ENCODE measurements at regions not wholly inside any gene's neighbourhood (a gene's known extent, or its start where the extent isn't known, plus 50 kb on each side); places are given as distances from the start of the nearest gene placed in this dataset.
"Not testable (repeated sequence)": the region's sequence is repeated elsewhere in the genome, so short reads cannot be mapped to it uniquely, and the experiment has no call there.

DNA sequence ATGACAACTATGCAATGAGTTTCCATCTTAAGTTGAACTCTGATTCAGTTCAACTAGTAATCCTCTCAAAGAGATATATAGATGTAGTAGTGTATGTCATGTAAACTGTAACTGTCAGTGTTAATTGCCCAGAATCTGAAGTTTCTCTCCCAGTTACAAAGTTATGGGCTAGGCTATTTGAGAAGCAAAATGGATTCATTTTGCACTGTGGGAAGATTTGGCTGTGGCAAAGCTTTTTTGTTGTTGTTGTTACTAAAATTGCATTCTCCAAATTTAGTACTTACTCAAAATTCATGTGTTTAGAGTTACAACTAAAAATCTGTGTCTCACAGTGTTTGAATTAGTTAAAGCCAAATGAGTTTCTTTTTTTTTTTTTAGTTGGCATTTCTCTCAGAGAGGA lies 219.0 kb downstream of the KCNJ2 start:
- Histone ChIP-seq H3K9me3 (ENCODE audit: control insufficient read depth, insufficient read depth, low read length) (no peaks in the 10 kb centered on the region), H3K36me3 (ENCODE audit: insufficient read depth, low read length) (no peaks in the 10 kb centered on the region), H3K4me1 (ENCODE audit: insufficient read depth, low read length) (no peaks in the 10 kb centered on the region), H3K9ac (ENCODE audit: low read depth, low read length) (no peak overlapping the region)

DNA sequence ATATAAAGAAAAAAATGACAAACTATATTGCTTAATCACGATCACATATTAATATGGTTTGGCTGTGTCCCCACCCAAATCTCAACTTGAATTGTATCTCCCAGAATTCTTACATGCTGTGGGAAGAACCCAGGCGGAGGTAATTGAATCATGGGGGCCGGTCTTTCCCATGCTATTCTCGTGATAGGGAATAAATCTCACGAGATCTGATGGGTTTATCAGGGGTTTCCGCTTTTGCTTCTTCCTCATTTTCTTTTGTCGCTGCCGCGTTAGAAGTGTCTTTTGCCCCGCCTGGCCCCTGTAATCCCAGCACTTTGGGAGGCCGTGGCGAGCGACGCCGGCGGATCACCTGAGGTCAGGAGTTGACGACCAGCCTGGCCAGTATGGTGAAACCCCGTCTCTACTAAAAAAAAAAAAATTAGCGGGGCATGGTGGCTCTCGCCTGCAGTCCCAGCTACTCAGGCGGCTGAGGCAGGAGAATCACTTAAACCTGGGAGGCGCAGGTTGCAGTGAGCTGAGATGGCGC lies 220.0 kb downstream of the KCNJ2 start:
- not testable (repeated sequence) for H3K9me3 ChIP-seq (ENCODE audit: control insufficient read depth, insufficient read depth, low read length); H3K9ac ChIP-seq (ENCODE audit: low read depth, low read length); H3K36me3 ChIP-seq (ENCODE audit: insufficient read depth, low read length); H3K4me1 ChIP-seq (ENCODE audit: insufficient read depth, low read length)

DNA sequence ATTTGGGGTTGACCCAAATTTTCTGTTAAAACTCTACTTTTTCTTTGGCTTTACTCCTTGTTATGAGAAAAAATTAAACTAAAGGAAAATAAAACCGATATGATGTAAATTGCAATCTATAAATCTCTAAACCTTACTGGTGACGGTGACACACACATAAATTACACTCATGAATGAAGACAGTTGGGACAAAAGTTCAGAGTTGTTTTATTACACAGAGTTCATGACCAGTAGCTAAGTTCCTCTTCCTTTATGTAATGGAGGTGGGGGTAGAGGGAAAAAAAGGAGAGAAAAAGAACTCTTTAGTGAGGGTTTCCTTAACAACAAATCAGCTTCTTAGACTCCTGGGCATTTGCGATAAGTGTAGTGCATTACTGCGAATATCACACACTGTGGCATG lies 220.7 kb downstream of the KCNJ2 start:
- H3K9me3 ChIP-seq (ENCODE audit: control insufficient read depth, insufficient read depth, low read length) = no peaks in the 10 kb centered on the region
- H3K4me1 ChIP-seq (ENCODE audit: insufficient read depth, low read length) = no peaks in the 10 kb centered on the region
- H3K9ac ChIP-seq (ENCODE audit: low read depth, low read length) = no peak overlapping the region
- no peaks in the 10 kb centered on the region for H3K36me3 ChIP-seq (ENCODE audit: insufficient read depth, low read length)

DNA sequence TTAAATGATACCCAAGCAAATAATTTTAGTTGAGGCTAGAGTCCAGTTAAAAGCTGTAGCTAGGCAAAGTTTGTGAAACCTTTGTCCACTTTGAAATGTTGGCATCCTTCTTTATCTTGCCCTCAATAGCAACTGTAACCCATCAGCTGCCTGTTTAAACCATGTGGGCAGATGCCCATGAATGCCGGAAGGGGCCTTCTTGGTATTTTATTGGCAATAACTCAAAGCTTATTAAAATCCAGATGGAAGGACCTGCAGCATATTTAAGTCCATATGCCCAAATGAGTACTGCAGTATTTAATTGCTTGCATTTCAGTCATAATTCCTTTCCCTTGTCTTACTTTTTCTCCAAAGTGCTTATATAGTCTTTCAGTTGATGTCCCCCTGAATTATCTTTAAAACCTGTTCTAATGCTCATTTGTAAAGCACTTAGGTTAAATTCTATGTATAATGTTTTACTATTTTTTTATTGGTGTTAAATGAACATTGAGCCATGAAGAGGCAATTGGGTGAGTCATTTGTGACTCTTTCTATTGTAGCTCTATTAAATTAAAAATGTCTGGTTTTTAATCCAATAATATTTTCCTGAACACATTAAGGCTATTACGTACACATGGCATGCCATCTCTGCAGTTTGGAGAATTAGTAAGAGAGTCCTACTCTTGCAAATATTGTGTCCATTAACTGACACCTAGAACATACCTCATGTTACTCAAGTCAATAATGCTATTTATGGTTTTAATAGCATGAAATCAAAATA lies 225.3 kb downstream of the KCNJ2 start:
- no peak overlapping the region for H3K9ac ChIP-seq (ENCODE audit: low read depth, low read length)
- no peaks in the 10 kb centered on the region for H3K4me1 ChIP-seq (ENCODE audit: insufficient read depth, low read length)
- H3K36me3 ChIP-seq (ENCODE audit: insufficient read depth, low read length) = no peaks in the 10 kb centered on the region
- H3K9me3 ChIP-seq (ENCODE audit: control insufficient read depth, insufficient read depth, low read length) = peaks cover 2% of the 10 kb centered on the region; the same call in 1 of the 2 replicates

DNA sequence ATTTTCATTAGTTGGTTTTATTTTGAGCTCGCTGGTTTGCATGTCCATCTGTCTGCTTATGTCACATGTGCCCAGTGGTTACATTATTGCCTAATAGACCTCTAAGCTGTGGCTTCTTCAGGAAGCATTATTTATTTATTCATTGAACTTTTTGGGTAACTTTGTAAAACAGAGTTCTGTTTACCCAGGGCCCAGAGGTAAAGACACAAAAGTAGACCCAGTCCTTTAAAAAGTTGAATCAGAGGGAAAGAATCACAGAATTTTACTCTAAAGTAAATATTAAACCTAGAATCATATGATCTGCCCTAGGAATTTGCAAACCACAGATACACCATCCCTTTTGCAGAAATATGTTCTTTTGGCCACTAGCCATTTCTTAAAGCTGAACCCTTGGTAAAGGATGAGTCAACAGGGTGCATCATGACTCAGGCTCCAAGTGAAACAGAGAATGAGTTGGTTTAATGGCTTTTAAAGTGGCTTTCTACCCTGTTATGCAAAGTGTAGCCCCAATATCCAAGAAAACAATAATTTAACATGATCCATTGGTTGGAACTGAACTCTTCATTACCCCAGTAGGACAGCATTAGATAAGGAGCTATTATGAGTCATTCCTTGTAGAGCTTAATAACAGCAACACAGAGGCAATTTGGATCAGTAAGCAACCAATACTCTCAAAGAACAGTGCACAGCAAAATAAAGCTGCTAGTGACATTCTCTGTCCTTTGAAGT lies 236.3 kb downstream of the KCNJ2 start:
- Histone ChIP-seq H3K9ac (ENCODE audit: low read depth, low read length) (no peak overlapping the region), H3K4me1 (ENCODE audit: insufficient read depth, low read length) (peaks cover 5% of the 10 kb centered on the region), H3K9me3 (ENCODE audit: control insufficient read depth, insufficient read depth, low read length) (no peaks in the 10 kb centered on the region), H3K36me3 (ENCODE audit: insufficient read depth, low read length) (no peaks in the 10 kb centered on the region)

DNA sequence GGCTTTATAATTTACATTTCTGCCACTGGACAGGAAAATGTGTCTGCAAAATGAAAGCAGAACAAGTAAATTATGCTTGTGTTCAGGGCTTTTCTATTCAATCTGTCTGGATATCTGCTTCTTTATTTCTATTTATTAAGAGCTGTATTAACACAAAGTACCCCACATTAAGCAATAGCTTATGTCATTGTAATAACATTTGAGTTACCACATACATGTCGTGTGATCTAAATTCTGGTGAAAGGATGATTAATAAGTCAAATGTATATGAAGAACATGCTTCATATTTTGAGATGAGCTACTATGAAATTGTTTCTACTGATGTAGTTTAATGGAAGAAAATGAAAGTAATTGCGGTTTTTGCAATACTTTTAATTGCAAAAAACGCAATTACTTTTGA lies 238.2 kb downstream of the KCNJ2 start:
- no peak overlapping the region for H3K9ac ChIP-seq (ENCODE audit: low read depth, low read length)
- no peaks in the 10 kb centered on the region for H3K36me3 ChIP-seq (ENCODE audit: insufficient read depth, low read length)
- peaks cover 5% of the 10 kb centered on the region for H3K4me1 ChIP-seq (ENCODE audit: insufficient read depth, low read length)
- H3K9me3 ChIP-seq (ENCODE audit: control insufficient read depth, insufficient read depth, low read length) = no peaks in the 10 kb centered on the region

DNA sequence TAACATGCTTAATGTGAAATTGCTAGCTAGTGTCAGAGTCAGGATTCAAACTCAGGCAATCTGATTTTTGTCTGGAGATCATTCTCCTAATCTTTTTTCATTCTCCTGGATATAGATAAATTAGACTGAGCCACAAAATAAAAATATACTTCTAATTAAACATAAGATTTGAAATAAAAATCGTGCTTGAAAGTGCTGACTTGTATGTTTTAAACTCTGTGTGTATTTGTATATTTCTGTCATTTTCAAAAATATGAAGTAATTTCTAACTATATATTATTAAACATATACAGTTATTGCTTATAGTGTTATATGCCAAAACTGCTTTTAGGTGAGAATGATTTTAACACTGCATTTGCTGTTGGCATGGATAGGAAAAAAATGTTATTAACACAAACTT lies 239.4 kb downstream of the KCNJ2 start:
- no peak overlapping the region for H3K9ac ChIP-seq (ENCODE audit: low read depth, low read length)
- peaks cover 5% of the 10 kb centered on the region for H3K4me1 ChIP-seq (ENCODE audit: insufficient read depth, low read length)
- H3K36me3 ChIP-seq (ENCODE audit: insufficient read depth, low read length) = no peaks in the 10 kb centered on the region
- H3K9me3 ChIP-seq (ENCODE audit: control insufficient read depth, insufficient read depth, low read length) = no peaks in the 10 kb centered on the region

DNA sequence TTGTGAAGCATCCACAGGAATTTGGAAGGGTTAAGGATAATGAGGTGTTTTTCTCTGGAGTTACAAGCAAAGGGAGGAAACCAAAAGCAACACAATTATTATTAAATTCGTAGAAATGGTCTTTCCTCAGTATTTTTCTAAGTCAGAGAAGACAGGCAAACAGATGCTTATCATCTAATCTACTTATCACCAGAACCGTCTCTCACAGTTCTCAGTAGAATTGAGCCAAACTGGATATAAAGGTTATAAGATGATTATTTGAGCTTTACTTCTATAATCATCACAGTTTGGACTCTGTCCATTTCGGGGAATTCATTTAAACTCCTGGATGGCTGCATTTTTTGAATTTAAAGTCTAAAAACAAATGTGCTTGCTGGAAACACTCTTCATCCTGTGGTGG lies 245.0 kb downstream of the KCNJ2 start:
- Histone ChIP-seq H3K4me1 (ENCODE audit: insufficient read depth, low read length) (no peaks in the 10 kb centered on the region), H3K36me3 (ENCODE audit: insufficient read depth, low read length) (no peaks in the 10 kb centered on the region), H3K9ac (ENCODE audit: low read depth, low read length) (no peak overlapping the region), H3K9me3 (ENCODE audit: control insufficient read depth, insufficient read depth, low read length) (no peaks in the 10 kb centered on the region)

DNA sequence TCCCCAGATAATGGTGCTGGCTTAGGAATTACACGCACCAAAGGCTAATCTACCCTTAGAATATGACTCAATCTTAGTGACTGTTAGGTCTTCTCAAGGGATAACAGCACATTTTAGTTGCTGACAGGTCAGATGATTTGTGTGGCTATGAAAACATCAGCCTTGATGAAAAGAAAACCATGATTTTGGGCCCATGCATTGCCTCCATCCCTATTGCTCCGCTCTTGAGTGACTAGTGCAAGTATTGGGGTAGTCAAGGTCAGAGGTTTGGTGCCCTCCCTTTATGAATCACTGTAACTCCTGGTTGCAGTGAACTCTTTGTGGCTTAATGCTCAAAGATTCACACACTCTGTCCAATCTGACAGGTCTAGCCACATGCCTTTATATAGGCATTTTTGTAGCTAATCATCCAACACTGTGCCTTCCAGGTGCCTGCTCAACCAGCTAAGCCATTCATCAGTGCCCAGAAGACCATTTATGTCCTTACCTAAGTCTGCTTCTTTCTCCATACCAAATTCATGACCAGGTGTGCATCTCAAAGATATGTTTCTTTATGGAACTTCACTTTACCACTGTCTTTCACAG lies 251.6 kb downstream of the KCNJ2 start:
- Histone ChIP-seq H3K4me1 (ENCODE audit: insufficient read depth, low read length) (no peaks in the 10 kb centered on the region; the same call in 1 of the 2 replicates), H3K9me3 (ENCODE audit: control insufficient read depth, insufficient read depth, low read length) (no peaks in the 10 kb centered on the region), H3K36me3 (ENCODE audit: insufficient read depth, low read length) (no peaks in the 10 kb centered on the region), H3K9ac (ENCODE audit: low read depth, low read length) (no peak overlapping the region)

DNA sequence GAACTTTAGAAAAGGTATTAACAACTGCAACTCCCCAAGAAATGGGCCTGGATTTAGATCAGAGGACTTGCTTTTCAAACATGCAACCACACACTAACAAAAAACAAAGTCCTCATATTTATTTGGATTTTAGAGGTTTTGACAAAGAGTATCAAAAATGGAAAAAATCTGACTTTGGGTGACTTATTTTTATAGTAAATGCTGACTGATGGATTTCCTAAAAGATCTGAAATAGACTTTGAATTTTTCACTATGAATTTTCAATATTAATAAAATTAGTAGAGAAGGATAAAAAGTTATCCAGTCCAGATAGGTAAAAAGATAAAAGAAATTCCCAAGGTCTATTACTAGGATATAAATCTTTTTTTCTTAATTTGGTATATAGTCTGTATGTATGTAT lies 253.5 kb downstream of the KCNJ2 start:
- no peak overlapping the region for H3K9ac ChIP-seq (ENCODE audit: low read depth, low read length)
- H3K36me3 ChIP-seq (ENCODE audit: insufficient read depth, low read length) = no peaks in the 10 kb centered on the region
- H3K4me1 ChIP-seq (ENCODE audit: insufficient read depth, low read length) = peaks cover 10% of the 10 kb centered on the region; the same call in 1 of the 2 replicates
- H3K9me3 ChIP-seq (ENCODE audit: control insufficient read depth, insufficient read depth, low read length) = no peaks in the 10 kb centered on the region

DNA sequence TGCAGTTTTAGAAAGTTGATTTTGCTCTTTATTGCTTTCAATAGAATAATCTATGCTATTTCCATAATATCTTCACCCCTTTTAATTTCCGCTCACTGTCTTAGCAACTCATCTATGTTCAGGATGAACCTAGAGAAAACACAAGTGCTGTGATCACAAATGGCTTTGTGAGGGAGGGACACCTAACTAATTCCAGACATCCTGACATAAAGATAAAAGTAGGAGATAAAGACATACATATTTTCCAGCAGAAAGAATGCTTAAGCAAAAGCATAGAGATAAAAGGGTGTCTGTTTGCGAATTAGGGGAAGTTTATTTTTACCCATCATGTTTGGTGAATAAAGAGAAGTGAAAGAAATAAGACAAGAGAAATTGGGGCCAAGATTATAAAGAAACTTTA lies 254.2 kb downstream of the KCNJ2 start:
- no peak overlapping the region for H3K9ac ChIP-seq (ENCODE audit: low read depth, low read length)
- no peaks in the 10 kb centered on the region for H3K9me3 ChIP-seq (ENCODE audit: control insufficient read depth, insufficient read depth, low read length)
- H3K4me1 ChIP-seq (ENCODE audit: insufficient read depth, low read length) = peaks cover 10% of the 10 kb centered on the region; the same call in 1 of the 2 replicates
- H3K36me3 ChIP-seq (ENCODE audit: insufficient read depth, low read length) = no peaks in the 10 kb centered on the region

DNA sequence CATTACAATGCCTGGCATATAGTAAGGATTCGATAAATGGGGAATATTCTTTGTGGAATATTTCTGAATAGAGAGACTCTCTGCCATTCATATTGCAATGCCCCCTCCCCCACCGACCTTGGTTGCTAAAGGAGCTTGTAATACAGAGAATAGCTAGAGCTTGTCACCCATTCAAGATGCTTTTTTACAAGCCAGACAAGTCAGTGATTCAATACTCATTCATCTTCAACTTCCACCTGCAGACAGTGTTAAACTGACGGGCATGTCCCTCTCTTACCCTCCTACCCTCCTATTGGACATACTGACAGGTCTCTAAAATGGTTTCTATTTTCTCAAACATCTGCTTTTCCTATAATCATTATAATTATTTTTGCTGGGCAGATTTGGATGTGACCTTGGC lies 257.4 kb downstream of the KCNJ2 start:
- Histone ChIP-seq H3K9me3 (ENCODE audit: control insufficient read depth, insufficient read depth, low read length) (0 out of 2 replicates have a peak, but pooled peaks cover 2% of the 10 kb centered on the region), H3K36me3 (ENCODE audit: insufficient read depth, low read length) (no peaks in the 10 kb centered on the region), H3K4me1 (ENCODE audit: insufficient read depth, low read length) (peaks cover 10% of the 10 kb centered on the region; the same call in 1 of the 2 replicates), H3K9ac (ENCODE audit: low read depth, low read length) (no peak overlapping the region)

DNA sequence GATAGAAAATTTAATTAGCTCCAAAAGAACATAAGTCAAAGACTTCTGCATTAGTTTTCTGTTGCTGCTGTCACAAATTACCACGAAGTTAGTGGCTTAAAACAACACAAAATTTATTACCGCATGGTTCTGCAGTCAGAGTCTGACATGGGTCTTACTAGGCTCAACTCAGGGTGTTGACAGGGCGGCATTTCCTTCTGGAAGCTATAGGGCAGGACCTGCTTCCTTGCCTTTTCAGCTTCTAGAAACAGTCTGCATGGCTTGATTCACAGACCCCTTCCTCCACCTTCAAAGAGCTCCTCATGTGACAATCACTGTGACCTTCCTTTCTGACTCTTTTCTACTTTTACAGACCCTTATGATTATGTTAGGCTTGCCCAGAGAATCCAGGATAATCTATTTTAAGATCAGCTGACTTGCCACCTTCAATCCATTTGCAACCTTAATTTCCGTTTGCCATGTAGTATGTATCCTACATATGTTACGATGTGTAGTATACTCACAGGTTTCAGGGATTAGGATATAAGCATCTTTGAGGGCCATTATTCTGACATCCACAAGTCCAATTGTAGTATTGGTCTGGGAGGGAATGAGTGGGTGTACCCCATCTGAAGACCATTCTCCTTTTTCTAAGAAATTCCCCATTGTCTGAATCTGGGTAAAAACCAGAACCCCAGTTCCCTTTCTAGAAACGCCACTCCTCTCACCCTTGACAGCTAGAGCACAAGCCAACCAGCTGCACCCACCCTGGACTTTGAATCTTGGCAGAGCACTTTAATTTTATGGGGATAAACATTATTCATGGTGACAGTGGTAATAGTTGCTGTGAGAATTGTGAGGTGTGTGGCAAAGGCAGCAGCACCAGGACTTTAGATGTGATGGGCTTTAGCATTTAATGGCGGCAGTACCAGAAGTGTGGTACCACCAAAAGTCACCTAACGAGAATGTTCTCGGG lies 265.5 kb downstream of the KCNJ2 start:
- 0 out of 2 replicates have a peak, but pooled peaks cover 2% of the 10 kb centered on the region for H3K9me3 ChIP-seq (ENCODE audit: control insufficient read depth, insufficient read depth, low read length)
- H3K4me1 ChIP-seq (ENCODE audit: insufficient read depth, low read length) = peaks cover 3% of the 10 kb centered on the region; the same call in 1 of the 2 replicates
- no peaks in the 10 kb centered on the region for H3K36me3 ChIP-seq (ENCODE audit: insufficient read depth, low read length)
- no peak overlapping the region for H3K9ac ChIP-seq (ENCODE audit: low read depth, low read length)

DNA sequence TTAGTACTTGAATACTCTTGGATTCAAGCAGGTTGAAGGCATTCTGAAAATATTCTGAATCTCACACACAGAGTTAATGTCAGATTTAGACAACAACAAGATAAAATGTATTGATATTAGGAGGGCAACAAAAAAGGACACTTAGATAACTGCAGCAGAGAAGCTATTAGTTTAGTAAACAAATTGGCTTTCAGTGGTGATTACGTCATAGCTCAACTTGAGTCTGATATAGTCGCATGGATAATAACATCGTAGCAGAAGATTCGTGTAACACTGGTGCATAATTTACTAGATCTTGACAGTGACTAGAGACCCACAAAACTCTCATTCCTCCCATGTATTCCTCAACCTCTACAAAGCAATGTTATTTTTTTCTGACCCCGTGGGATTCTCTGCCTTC lies 268.3 kb downstream of the KCNJ2 start:
- Histone ChIP-seq H3K36me3 (ENCODE audit: insufficient read depth, low read length) (no peaks in the 10 kb centered on the region), H3K4me1 (ENCODE audit: insufficient read depth, low read length) (peaks cover 3% of the 10 kb centered on the region; the same call in 1 of the 2 replicates)

More for the DNA sequence above, 268.3 kb downstream of the KCNJ2 start:
- Histone ChIP-seq H3K9me3 (ENCODE audit: control insufficient read depth, insufficient read depth, low read length) (no peaks in the 10 kb centered on the region), H3K9ac (ENCODE audit: low read depth, low read length) (no peak overlapping the region)

Data from ES-I3 (cell line).